PC-3 (cell line): ENCODE measurements at regions not wholly inside any gene's neighbourhood (a gene's known extent, or its start where the extent isn't known, plus 50 kb on each side); places are given as distances from the start of the nearest gene placed in this dataset.

Experiments used
- CTCF ChIP-seq: fragments of 300-600 bp; sonication (generic); conservative IDR thresholded peaks from 2 replicates; pipeline ENCODE4 v1.5.1; 2017; ENCODE audit warnings: antibody characterized with exemption, low read depth, mild to moderate bottlenecking, low read length
- EZH2 ChIP-seq: fragments of 300-600 bp; sonication (generic); IDR thresholded peaks from one replicate; pipeline ENCODE4 v1.6.1; 2017; ENCODE audit warnings: antibody characterized with exemption, mild to moderate bottlenecking, low read length; ENCODE audit not compliant: unreplicated experiment
- EZH2phosphoT487 ChIP-seq: fragments of 300-600 bp; sonication (generic); IDR thresholded peaks from 2 replicates; pipeline ENCODE4 v1.6.1; 2018; ENCODE audit warnings: mild to moderate bottlenecking, antibody characterized with exemption, low read length, borderline replicate concordance

GRCh38 chr3:124529826-124530571 lies 200.3 kb upstream of the UMPS start:
- no peak for TF ChIP-seq CTCF
- TF ChIP-seq EZH2 = no peak
- TF ChIP-seq EZH2phosphoT487 = no peak
